HEK293 (cell line): ENCODE measurements at regions not wholly inside any gene's neighbourhood (a gene's known extent, or its start where the extent isn't known, plus 50 kb on each side); places are given as distances from the start of the nearest gene placed in this dataset.

Source experiments
- CTCF ChIA-PET: fragments of 350-600 bp; formaldehyde crosslinking; extraction: SDS; loops from one replicate; lab custom pipeline; 2021; ENCODE audit warnings: antibody characterized with exemption; lab: Yijun Ruan, JAX
- POLR2A ChIA-PET: fragments of 300-600 bp; formaldehyde crosslinking; extraction: SDS; loops from one replicate; lab custom pipeline; 2020; ENCODE audit warnings: antibody characterized with exemption, inconsistent platforms; lab: Yijun Ruan, JAX
- H3K27ac ChIP-seq: fragments of 200-500 bp; sonication (Bioruptor generic); 2 replicates; pipeline ENCODE4 v1.5.1; 2014; ENCODE audit warnings: low read depth, low read length, control low read depth, inconsistent platforms; ENCODE audit errors: extremely low read depth
- H3K36me3 ChIP-seq, 2 experiments: fragments of 200-500 bp in 1 of 2; sonication (Bioruptor generic) in 1 of 2; 1 replicate in 1 of 2; 2 replicates in 1 of 2; pipeline ENCODE4 v1.5.1; 2014 to 2017; ENCODE audit warnings: inconsistent platforms in 2 of 2, low read length in 2 of 2; ENCODE audit not compliant: control insufficient read depth in 2 of 2, insufficient read depth in 1 of 2
- H3K4me1 ChIP-seq: fragments of 200-500 bp; sonication (Bioruptor generic); 2 replicates; pipeline ENCODE4 v1.5.1; 2014; ENCODE audit warnings: mild to moderate bottlenecking, low read length, inconsistent platforms; ENCODE audit not compliant: control insufficient read depth, insufficient read depth
- H3K4me3 ChIP-seq: 2 replicates; pipeline ENCODE4 v1.5.1; 2011; ENCODE audit warnings: low read depth, mild to moderate bottlenecking, control low read depth, low read length, moderate library complexity
- H3K9me3 ChIP-seq: fragments of 200-500 bp; sonication (Bioruptor generic); 2 replicates; pipeline ENCODE4 v1.5.1; 2014; ENCODE audit warnings: low read depth, low read length, inconsistent platforms; ENCODE audit not compliant: control insufficient read depth, insufficient read depth
- EGR2 ChIP-seq: fragments of 450-650 bp; formaldehyde crosslinking; IDR thresholded peaks from 2 replicates; pipeline ENCODE4 v1.5.1; 2016; ENCODE audit warnings: low read depth, missing biosample characterization, missing genetic modification characterization
- HOXA7 ChIP-seq: sonication (generic); formaldehyde crosslinking; IDR thresholded peaks from 2 replicates; pipeline ENCODE4 v1.8.1; 2022; ENCODE audit warnings: missing genetic modification reagents, borderline replicate concordance
- KLF10 ChIP-seq: fragments of 450-650 bp; IDR thresholded peaks from 2 replicates; pipeline ENCODE4 v1.5.1; 2018; ENCODE audit warnings: missing biosample characterization, mild to moderate bottlenecking, missing genetic modification characterization
- KLF7 ChIP-seq: fragments of 450-650 bp; formaldehyde crosslinking; IDR thresholded peaks from 2 replicates; pipeline ENCODE4 v1.5.1; 2016; ENCODE audit warnings: missing biosample characterization, missing genetic modification characterization, borderline replicate concordance
- MZF1 ChIP-seq: fragments of 450-650 bp; formaldehyde crosslinking; IDR thresholded peaks from 2 replicates; pipeline ENCODE4 v1.5.1; 2017; ENCODE audit warnings: missing biosample characterization, missing genetic modification characterization, borderline replicate concordance
- OVOL3 ChIP-seq: fragments of 450-650 bp; formaldehyde crosslinking; IDR thresholded peaks from 2 replicates; pipeline ENCODE4 v1.5.1; 2016; ENCODE audit warnings: missing biosample characterization, missing genetic modification characterization
- TRIM28 ChIP-seq: IDR thresholded peaks from 2 replicates; pipeline ENCODE4 v1.6.1; 2011; ENCODE audit warnings: low read length, control low read depth, borderline replicate concordance
- WT1 ChIP-seq: fragments of 450-650 bp; formaldehyde crosslinking; IDR thresholded peaks from 2 replicates; pipeline ENCODE4 v1.5.1; 2016; ENCODE audit warnings: missing biosample characterization, missing genetic modification characterization
- YY2 ChIP-seq: fragments of 450-650 bp; formaldehyde crosslinking; IDR thresholded peaks from 2 replicates; pipeline ENCODE4 v1.5.1; 2016; ENCODE audit warnings: missing biosample characterization, missing genetic modification characterization
- ZBTB1 ChIP-seq: fragments of 450-650 bp; formaldehyde crosslinking; IDR thresholded peaks from 2 replicates; pipeline ENCODE4 v1.5.1; 2016; ENCODE audit warnings: missing biosample characterization, missing genetic modification characterization
- ZFP3 ChIP-seq: fragments of 450-650 bp; formaldehyde crosslinking; IDR thresholded peaks from 2 replicates; pipeline ENCODE4 v1.5.1; 2016; ENCODE audit warnings: low read depth, missing biosample characterization, missing genetic modification characterization
- ZNF10 ChIP-seq: fragments of 450-650 bp; formaldehyde crosslinking; IDR thresholded peaks from 2 replicates; pipeline ENCODE4 v1.5.1; 2017; ENCODE audit warnings: missing biosample characterization, missing genetic modification characterization
- ZNF112 ChIP-seq: fragments of 450-650 bp; formaldehyde crosslinking; IDR thresholded peaks from 2 replicates; pipeline ENCODE4 v1.5.0; 2017; ENCODE audit warnings: missing biosample characterization, missing genetic modification characterization
- ZNF184 ChIP-seq: fragments of 450-650 bp; IDR thresholded peaks from 2 replicates; pipeline ENCODE4 v1.5.1; 2018; ENCODE audit warnings: missing biosample characterization, mild to moderate bottlenecking, missing genetic modification characterization
- ZNF223 ChIP-seq: fragments of 450-650 bp; formaldehyde crosslinking; IDR thresholded peaks from 2 replicates; pipeline ENCODE4 v1.5.1; 2016; ENCODE audit warnings: missing biosample characterization, missing genetic modification characterization
- ZNF248 ChIP-seq: fragments of 450-650 bp; formaldehyde crosslinking; IDR thresholded peaks from 2 replicates; pipeline ENCODE4 v1.5.1; 2017; ENCODE audit warnings: missing biosample characterization, missing genetic modification characterization
- ZNF302 ChIP-seq: fragments of 450-650 bp; formaldehyde crosslinking; IDR thresholded peaks from 2 replicates; pipeline ENCODE4 v1.5.1; 2016; ENCODE audit warnings: missing biosample characterization, missing genetic modification characterization, low read depth
- ZNF341 ChIP-seq: fragments of 450-650 bp; formaldehyde crosslinking; IDR thresholded peaks from 2 replicates; pipeline ENCODE4; 2016; ENCODE audit warnings: low read depth, missing biosample characterization, missing genetic modification characterization
- ZNF404 ChIP-seq: fragments of 450-650 bp; formaldehyde crosslinking; IDR thresholded peaks from 2 replicates; pipeline ENCODE4 v1.5.1; 2017; ENCODE audit warnings: missing biosample characterization, missing genetic modification characterization
- ZNF473 ChIP-seq: fragments of 450-650 bp; formaldehyde crosslinking; IDR thresholded peaks from 2 replicates; pipeline ENCODE4 v1.5.1; 2017; ENCODE audit warnings: missing biosample characterization, missing genetic modification characterization
- ZNF596 ChIP-seq: fragments of 450-650 bp; IDR thresholded peaks from 2 replicates; pipeline ENCODE4 v1.5.0; 2018; ENCODE audit warnings: missing biosample characterization, mild to moderate bottlenecking, missing genetic modification characterization, moderate library complexity
- ZNF777 ChIP-seq: fragments of 450-650 bp; formaldehyde crosslinking; IDR thresholded peaks from 2 replicates; pipeline ENCODE4 v1.5.1; 2017; ENCODE audit warnings: missing biosample characterization, missing genetic modification characterization, borderline replicate concordance
- ZXDB ChIP-seq: fragments of 450-650 bp; formaldehyde crosslinking; IDR thresholded peaks from 2 replicates; pipeline ENCODE4 v1.5.1; 2016; ENCODE audit warnings: missing biosample characterization, missing genetic modification characterization
- TF ChIP-seq, protein P1 (sequence below): fragments of 450-650 bp; formaldehyde crosslinking; IDR thresholded peaks from 2 replicates; pipeline ENCODE4 v1.5.1; 2016; ENCODE audit warnings: missing biosample characterization, missing genetic modification characterization
- TF ChIP-seq, protein P2 (sequence below): fragments of 450-650 bp; formaldehyde crosslinking; IDR thresholded peaks from 2 replicates; pipeline ENCODE4 v1.5.1; 2016; ENCODE audit warnings: missing biosample characterization, missing genetic modification characterization
- TF ChIP-seq, protein P3 (sequence below): fragments of 450-650 bp; formaldehyde crosslinking; IDR thresholded peaks from 2 replicates; pipeline ENCODE4 v1.5.1; 2016; ENCODE audit warnings: missing biosample characterization, missing genetic modification characterization, borderline replicate concordance
- TF ChIP-seq, protein P4 (sequence below): fragments of 450-650 bp; formaldehyde crosslinking; IDR thresholded peaks from 2 replicates; pipeline ENCODE4 v1.5.1; 2016; ENCODE audit warnings: missing biosample characterization, missing genetic modification characterization

DNA sequence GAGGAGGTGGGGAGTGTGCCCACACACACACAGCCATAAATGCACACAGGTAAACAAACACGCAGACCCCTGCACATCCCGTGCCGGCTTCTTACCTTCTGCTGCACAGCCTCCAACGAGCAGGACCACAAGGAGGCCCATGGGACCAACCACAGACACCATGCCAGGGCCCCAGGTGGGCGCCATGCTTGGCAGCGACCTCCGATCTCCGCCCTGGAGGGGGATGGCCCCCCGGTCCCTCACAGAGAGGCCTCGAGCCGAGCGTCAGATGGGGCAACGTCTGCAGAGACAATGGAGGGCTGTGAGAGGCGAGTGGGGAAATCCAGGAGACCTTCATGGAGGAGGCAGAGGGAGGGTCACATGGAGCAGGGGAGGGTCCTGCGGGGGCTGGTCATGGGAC lies 54.7 kb downstream of the PTPRS start:
- Histone ChIP-seq H3K36me3 (peaks cover 4 to 20% of the 10 kb centered on the region in 2 experiments; a peak in 2 of 3 replicates), H3K27ac (no peak overlapping the region), H3K4me3 (no peak overlapping the region), H3K9me3 (no peaks in the 10 kb centered on the region), H3K4me1 (no peaks in the 10 kb centered on the region)
- ChIA-PET POLR2A (no interaction called here), CTCF (no interaction called here)
- TF ChIP-seq ZNF777 (tag by site-specific recombination) (no peak), ZNF112 (tag by site-specific recombination) (no peak), KLF7 (tag by site-specific recombination) (no peak), YY2 (tag by site-specific recombination) (no peak), EGR2 (tag by site-specific recombination) (no peak), ZNF341 (tag by site-specific recombination) (no peak), KLF10 (tag by site-specific recombination) (no peak), ZXDB (tag by site-specific recombination) (no peak), ZNF596 (tag by site-specific recombination) (no peak), TRIM28 (no peak), WT1 (tag by site-specific recombination) (no peak), ZNF10 (tag by site-specific recombination) (no peak), MZF1 (tag by site-specific recombination) (no peak), ZNF184 (no peak), OVOL3 (no peak), ZNF248 (no peak)
- TF ChIP-seq, protein P1, sequence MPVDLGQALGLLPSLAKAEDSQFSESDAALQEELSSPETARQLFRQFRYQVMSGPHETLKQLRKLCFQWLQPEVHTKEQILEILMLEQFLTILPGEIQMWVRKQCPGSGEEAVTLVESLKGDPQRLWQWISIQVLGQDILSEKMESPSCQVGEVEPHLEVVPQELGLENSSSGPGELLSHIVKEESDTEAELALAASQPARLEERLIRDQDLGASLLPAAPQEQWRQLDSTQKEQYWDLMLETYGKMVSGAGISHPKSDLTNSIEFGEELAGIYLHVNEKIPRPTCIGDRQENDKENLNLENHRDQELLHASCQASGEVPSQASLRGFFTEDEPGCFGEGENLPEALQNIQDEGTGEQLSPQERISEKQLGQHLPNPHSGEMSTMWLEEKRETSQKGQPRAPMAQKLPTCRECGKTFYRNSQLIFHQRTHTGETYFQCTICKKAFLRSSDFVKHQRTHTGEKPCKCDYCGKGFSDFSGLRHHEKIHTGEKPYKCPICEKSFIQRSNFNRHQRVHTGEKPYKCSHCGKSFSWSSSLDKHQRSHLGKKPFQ (tag by site-specific recombination), result no peak

DNA sequence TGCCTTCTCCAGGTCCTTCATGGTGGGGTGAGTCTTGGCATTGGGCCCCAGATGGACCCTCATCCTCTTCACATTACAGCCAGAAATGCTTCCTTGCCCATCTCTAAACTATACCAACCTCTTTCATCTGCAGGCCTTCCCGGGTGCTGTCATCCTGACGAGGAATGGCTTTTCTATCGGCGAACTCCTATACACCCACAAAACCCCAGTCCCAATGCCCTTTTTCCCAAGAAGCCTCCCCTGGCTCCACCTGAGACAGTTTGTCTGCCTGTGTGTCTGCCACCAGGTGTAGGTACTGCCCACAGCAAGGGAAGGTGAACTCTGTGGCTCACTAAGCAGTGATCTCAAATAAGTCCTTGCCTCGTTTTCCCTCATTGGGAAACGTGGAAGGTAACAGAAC lies 55.3 kb downstream of the PTPRS start:
- H3K9me3 ChIP-seq, result no peaks in the 10 kb centered on the region

DNA sequence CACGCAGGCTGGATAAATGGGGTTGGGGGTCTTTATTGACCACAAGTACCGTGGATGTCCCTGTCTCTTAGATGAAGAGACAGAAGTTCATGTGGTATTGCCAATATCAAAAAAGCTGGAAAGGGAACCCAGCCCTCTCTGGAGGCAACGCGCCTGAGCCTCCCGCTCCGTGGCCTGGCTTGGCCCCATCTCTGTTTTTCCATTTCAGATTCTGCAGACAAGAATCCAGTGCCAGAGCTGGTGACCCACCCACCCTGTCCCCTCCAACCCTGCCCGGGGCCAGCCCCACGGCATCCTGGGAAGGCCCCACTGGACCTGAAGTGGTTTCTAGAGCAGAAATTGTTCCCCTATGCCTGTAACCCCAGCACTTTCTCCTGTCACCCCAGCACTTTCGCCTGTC lies 57.7 kb downstream of the PTPRS start:
- ChIA-PET POLR2A (interaction anchor here (0.9 kb wide), 1 partner anchor 9 kb away, joined by 4 read pairs; no protein-coding TSS in a partner anchor), CTCF (no interaction called here)
- no peaks in the 10 kb centered on the region for H3K4me1 ChIP-seq
- H3K27ac ChIP-seq, result no peak overlapping the region
- no peaks in the 10 kb centered on the region for H3K9me3 ChIP-seq
- no peak for TF ChIP-seq ZBTB1
- no peak for TF ChIP-seq HOXA7 (CRISPR knock-in tag)
- TF ChIP-seq, protein P2, sequence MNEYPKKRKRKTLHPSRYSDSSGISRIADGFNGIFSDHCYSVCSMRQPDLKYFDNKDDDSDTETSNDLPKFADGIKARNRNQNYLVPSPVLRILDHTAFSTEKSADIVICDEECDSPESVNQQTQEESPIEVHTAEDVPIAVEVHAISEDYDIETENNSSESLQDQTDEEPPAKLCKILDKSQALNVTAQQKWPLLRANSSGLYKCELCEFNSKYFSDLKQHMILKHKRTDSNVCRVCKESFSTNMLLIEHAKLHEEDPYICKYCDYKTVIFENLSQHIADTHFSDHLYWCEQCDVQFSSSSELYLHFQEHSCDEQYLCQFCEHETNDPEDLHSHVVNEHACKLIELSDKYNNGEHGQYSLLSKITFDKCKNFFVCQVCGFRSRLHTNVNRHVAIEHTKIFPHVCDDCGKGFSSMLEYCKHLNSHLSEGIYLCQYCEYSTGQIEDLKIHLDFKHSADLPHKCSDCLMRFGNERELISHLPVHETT (tag by site-specific recombination), result no peak
- no peak for TF ChIP-seq ZNF302 (tag by site-specific recombination)
- TF ChIP-seq, protein P3, sequence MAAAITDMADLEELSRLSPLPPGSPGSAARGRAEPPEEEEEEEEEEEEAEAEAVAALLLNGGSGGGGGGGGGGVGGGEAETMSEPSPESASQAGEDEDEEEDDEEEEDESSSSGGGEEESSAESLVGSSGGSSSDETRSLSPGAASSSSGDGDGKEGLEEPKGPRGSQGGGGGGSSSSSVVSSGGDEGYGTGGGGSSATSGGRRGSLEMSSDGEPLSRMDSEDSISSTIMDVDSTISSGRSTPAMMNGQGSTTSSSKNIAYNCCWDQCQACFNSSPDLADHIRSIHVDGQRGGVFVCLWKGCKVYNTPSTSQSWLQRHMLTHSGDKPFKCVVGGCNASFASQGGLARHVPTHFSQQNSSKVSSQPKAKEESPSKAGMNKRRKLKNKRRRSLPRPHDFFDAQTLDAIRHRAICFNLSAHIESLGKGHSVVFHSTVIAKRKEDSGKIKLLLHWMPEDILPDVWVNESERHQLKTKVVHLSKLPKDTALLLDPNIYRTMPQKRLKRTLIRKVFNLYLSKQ (tag by site-specific recombination), result no peak
- TF ChIP-seq ZNF473 (tag by site-specific recombination), result no peak
- no peak for TF ChIP-seq ZNF596 (tag by site-specific recombination)
- no peak for TF ChIP-seq ZNF404 (tag by site-specific recombination)
- TF ChIP-seq, protein P4, sequence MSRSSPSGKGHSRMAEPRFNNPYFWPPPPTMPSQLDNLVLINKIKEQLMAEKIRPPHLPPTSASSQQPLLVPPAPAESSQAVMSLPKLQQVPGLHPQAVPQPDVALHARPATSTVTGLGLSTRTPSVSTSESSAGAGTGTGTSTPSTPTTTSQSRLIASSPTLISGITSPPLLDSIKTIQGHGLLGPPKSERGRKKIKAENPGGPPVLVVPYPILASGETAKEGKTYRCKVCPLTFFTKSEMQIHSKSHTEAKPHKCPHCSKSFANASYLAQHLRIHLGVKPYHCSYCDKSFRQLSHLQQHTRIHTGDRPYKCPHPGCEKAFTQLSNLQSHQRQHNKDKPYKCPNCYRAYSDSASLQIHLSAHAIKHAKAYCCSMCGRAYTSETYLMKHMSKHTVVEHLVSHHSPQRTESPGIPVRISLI (tag by site-specific recombination), result no peak
- no peak overlapping the region for H3K4me3 ChIP-seq
- peaks cover 4 to 20% of the 10 kb centered on the region in 2 experiments; a peak in 2 of 3 replicates for H3K36me3 ChIP-seq

More for the DNA sequence above, 55.3 kb downstream of the PTPRS start:
- Histone ChIP-seq H3K4me1 (no peaks in the 10 kb centered on the region), H3K4me3 (no peak overlapping the region), H3K36me3 (peaks cover 4 to 20% of the 10 kb centered on the region in 2 experiments; a peak in 2 of 3 replicates), H3K27ac (no peak overlapping the region)
- CTCF ChIA-PET, result no interaction called here
- POLR2A ChIA-PET, result no interaction called here
- no peak for TF ChIP-seq ZNF223 (tag by site-specific recombination)
- TF ChIP-seq ZFP3 (tag by site-specific recombination), result peak; percentile 99
